Activated CD4-positive, alpha-beta T cell treated with anti-CD3 and anti-CD28 coated beads, Interleukin-2, amount 50 U/mL, for 4 hours (primary cell): ENCODE measurements at regions not wholly inside any gene's neighbourhood (a gene's known extent, or its start where the extent isn't known, plus 50 kb on each side); places are given as distances from the start of the nearest gene placed in this dataset.

ENCODE experiments used
- DNase-seq, 2 experiments: peaks; one replicate each; pipeline ENCODE4 v3.0.0-alpha.2; 2020

- no peak for DNase-seq
Observed at GRCh38 chr13:89755729-89756492, 1591.6 kb upstream of the MIR17HG start.

- no peak for DNase-seq
Observed at GRCh38 chr13:89763005-89763404, 1584.5 kb upstream of the MIR17HG start.

GRCh38 chr13:89783221-89783755 is 1564.2 kb upstream of the MIR17HG start:
- DNase-seq = no peak

- no peak for DNase-seq
Observed at GRCh38 chr13:89784161-89784809, 1563.2 kb upstream of the MIR17HG start.

- DNase-seq = no peak
Observed at GRCh38 chr13:89786531-89786930, 1561.0 kb upstream of the MIR17HG start.

GRCh38 chr13:89790696-89791095 is 1556.8 kb upstream of the MIR17HG start:
- no peak for DNase-seq

- DNase-seq = no peak
Observed at GRCh38 chr13:89791971-89792630, 1555.4 kb upstream of the MIR17HG start.

- no peak for DNase-seq
Observed at GRCh38 chr13:89796196-89796595, 1551.3 kb upstream of the MIR17HG start.

GRCh38 chr13:89803839-89804238 is 1543.6 kb upstream of the MIR17HG start:
- DNase-seq = no peak

- DNase-seq = no peak
Observed at GRCh38 chr13:89806594-89806993, 1540.9 kb upstream of the MIR17HG start.

GRCh38 chr13:89812856-89813255 is 1534.6 kb upstream of the MIR17HG start:
- DNase-seq = no peak

- DNase-seq = no peak
Observed at GRCh38 chr13:89816404-89816803, 1531.1 kb upstream of the MIR17HG start.

GRCh38 chr13:89822467-89822866 is 1525.0 kb upstream of the MIR17HG start:
- DNase-seq = no peak

- no peak for DNase-seq
Observed at GRCh38 chr13:89827552-89827951, 1519.9 kb upstream of the MIR17HG start.

- DNase-seq = no peak
Observed at GRCh38 chr13:89828506-89828905, 1519.0 kb upstream of the MIR17HG start.

GRCh38 chr13:89831157-89831556 is 1516.3 kb upstream of the MIR17HG start:
- no peak for DNase-seq

- DNase-seq = no peak
Observed at GRCh38 chr13:89832827-89833226, 1514.7 kb upstream of the MIR17HG start.

- no peak for DNase-seq
Observed at GRCh38 chr13:89843621-89844020, 1503.9 kb upstream of the MIR17HG start.

- DNase-seq = no peak
Observed at GRCh38 chr13:89845874-89846273, 1501.6 kb upstream of the MIR17HG start.

- DNase-seq = no peak
Observed at GRCh38 chr13:89846926-89847585, 1500.4 kb upstream of the MIR17HG start.

GRCh38 chr13:89852570-89852969 is 1494.9 kb upstream of the MIR17HG start:
- no peak for DNase-seq

- DNase-seq = no peak
Observed at GRCh38 chr13:89856512-89856911, 1491.0 kb upstream of the MIR17HG start.

- DNase-seq = no peak
Observed at GRCh38 chr13:89857502-89857901, 1490.0 kb upstream of the MIR17HG start.
